GM13976 (cell line): ENCODE measurements at regions not wholly inside any gene's neighbourhood (a gene's known extent, or its start where the extent isn't known, plus 50 kb on each side); places are given as distances from the start of the nearest gene placed in this dataset.
"Not testable (repeated sequence)": the region's sequence is repeated elsewhere in the genome, so short reads cannot be mapped to it uniquely, and the experiment has no call there.

Experiments
- DNase-seq: peaks from one replicate; pipeline ENCODE4 v3.0.0; 2012; ENCODE audit warnings: low spot score
- CTCF ChIP-seq: IDR thresholded peaks from 2 replicates; pipeline ENCODE4 v1.5.1; 2012; ENCODE audit warnings: borderline replicate concordance, mild to moderate bottlenecking; ENCODE audit not compliant: insufficient read depth; ENCODE audit errors: extremely low read depth, missing control alignments, control extremely low read depth
- in situ Hi-C: fragments of 300-500 bp; cut with MboI; formaldehyde crosslinking; loops from one replicate; pipeline ENCODE4 v1.12.0; 2022; ENCODE audit warnings: low sequenced_read_pairs, mixed read lengths, inconsistent platforms; ENCODE audit not compliant: unreplicated experiment

GRCh38 chr13:21243045-21243897 lies 66.8 kb downstream of the MRPL57 start:
- TF ChIP-seq CTCF, result no peak
- in situ Hi-C loops, result no loop called here
- no peak for DNase-seq

GRCh38 chr13:21243898-21244184 lies 67.4 kb downstream of the MRPL57 start:
- in situ Hi-C loops, DNase-seq: not testable (repeated sequence)

GRCh38 chr13:21246761-21247452 lies 70.4 kb downstream of the MRPL57 start:
- DNase-seq, result no peak
- in situ Hi-C loops, result no loop called here
- no peak for TF ChIP-seq CTCF

- no peak for TF ChIP-seq CTCF
- no peak for DNase-seq
- in situ Hi-C loops, result no loop called here
Observed at GRCh38 chr13:21256351-21256761, 79.9 kb downstream of the MRPL57 start.

GRCh38 chr13:21256891-21257290 lies 80.4 kb downstream of the MRPL57 start:
- no peak for TF ChIP-seq CTCF
- DNase-seq, result no peak
- in situ Hi-C loops, result no loop called here

- in situ Hi-C loops, result no loop called here
- TF ChIP-seq CTCF, result no peak
- DNase-seq, result no peak
Observed at GRCh38 chr13:21259571-21260455, 83.4 kb downstream of the MRPL57 start.

GRCh38 chr13:21260561-21261290 lies 84.3 kb downstream of the MRPL57 start:
- DNase-seq, in situ Hi-C loops: not testable (repeated sequence)

- DNase-seq, in situ Hi-C loops: not testable (repeated sequence)
Observed at GRCh38 chr13:21261487-21262216, 85.2 kb downstream of the MRPL57 start.

- in situ Hi-C loops, DNase-seq: not testable (repeated sequence)
Observed at GRCh38 chr13:21263909-21264308, 87.5 kb downstream of the MRPL57 start.

GRCh38 chr13:21268485-21268884 lies 92.0 kb downstream of the MRPL57 start:
- in situ Hi-C loops, DNase-seq: not testable (repeated sequence)
